ENCODE measurements at regions not wholly inside any gene's neighbourhood (a gene's known extent, or its start where the extent isn't known, plus 50 kb on each side); places are given as distances from the start of the nearest gene placed in this dataset.

DNA sequence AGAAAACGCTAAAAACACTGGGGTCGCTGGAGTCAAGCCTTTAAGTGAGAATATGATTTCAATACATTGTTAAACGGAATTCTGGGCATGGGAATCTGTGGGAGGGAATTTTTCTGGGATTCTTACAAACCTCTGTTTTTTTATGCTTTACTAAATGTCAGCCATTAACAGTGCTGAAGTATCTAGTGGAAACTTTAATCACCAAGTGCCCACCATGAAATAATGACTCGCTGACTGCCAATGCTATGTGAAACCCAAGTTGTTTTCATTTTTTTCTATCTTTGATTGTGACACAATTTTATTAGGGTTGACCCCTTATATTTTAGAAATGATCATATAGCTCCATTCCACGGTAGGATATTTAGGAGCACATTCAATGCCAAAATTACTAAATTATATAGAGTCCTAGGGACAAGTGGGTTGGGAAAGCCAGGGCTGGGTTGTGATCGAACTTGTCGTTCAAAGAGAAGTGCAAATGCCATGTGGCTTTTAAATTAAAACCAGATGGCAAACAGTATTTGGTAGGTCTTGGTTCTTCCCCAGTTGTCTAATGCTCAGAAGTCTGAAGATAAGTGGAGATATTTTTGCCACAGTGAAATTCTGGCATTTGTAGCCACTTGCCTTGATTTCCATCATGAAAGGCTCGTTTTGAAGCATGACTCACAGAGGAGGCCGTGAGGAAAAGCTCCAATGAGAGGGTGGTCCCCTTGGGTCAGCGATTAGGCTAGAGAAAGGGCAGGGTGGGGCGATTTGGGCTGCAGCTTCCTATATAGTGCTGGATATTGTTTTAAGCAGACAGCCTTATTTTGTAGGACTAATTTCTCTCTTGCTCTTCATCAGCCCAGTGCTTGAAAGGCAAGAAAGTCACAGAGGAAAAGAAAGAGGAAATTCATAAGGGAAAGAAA, 254.4 kb upstream of the JAG1 start:
- Mint-ChIP-seq H3K9me3 (peaks cover 2 to 7% of the 10 kb centered on the region in 2 donors), H3K4me1 (ENCODE audit: low read depth in 2 of 2) (no peaks in the 10 kb centered on the region)

DNA sequence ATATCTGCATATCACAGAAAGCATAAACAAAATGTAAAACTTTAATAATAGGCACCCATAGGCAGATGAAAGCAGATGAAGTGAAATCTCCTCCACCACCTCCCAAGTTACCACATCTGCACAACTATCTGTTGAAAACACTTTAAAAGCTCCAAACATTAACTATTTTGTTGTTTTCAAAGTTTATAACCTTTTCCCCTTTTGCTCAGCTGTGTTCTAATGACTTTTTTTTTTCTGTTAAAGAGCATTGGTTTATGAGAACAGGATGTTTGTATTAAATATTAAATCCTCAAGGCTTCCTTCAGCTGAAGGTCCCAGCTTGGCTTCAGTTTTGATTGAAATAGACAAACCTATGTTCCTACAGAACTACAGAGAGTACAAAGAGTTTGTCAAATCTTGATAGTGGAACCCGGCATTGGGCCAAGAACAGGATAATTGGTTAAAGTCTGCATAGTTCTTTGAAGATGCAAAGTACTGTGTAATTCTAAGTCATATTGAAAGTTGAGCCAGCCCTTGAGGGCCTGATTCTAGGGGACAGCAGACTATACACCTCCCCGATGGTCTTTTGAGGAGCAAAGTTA, 255.1 kb upstream of the JAG1 start:
- H3K27me3 Mint-ChIP-seq = no peaks in the 10 kb centered on the region
- ATAC-seq (replicated peaks) = no peak
- peaks cover 2 to 7% of the 10 kb centered on the region in 2 donors for H3K9me3 Mint-ChIP-seq
- no peak overlapping the region for H3K4me3 Mint-ChIP-seq
- no peaks in the 10 kb centered on the region for H3K36me3 Mint-ChIP-seq (ENCODE audit: insufficient read depth)
- no peaks in the 10 kb centered on the region for H3K4me1 Mint-ChIP-seq (ENCODE audit: low read depth in 2 of 2)
- DNase-seq = no peak
- no peak overlapping the region for H3K27ac Mint-ChIP-seq

More for the DNA sequence above, 254.4 kb upstream of the JAG1 start:
- Mint-ChIP-seq H3K36me3 (ENCODE audit: insufficient read depth) (no peaks in the 10 kb centered on the region), H3K27me3 (no peaks in the 10 kb centered on the region), H3K27ac (no peak overlapping the region), H3K4me3 (no peak overlapping the region)
- ATAC-seq (replicated peaks) (no peak), DNase-seq (no peak)

DNA sequence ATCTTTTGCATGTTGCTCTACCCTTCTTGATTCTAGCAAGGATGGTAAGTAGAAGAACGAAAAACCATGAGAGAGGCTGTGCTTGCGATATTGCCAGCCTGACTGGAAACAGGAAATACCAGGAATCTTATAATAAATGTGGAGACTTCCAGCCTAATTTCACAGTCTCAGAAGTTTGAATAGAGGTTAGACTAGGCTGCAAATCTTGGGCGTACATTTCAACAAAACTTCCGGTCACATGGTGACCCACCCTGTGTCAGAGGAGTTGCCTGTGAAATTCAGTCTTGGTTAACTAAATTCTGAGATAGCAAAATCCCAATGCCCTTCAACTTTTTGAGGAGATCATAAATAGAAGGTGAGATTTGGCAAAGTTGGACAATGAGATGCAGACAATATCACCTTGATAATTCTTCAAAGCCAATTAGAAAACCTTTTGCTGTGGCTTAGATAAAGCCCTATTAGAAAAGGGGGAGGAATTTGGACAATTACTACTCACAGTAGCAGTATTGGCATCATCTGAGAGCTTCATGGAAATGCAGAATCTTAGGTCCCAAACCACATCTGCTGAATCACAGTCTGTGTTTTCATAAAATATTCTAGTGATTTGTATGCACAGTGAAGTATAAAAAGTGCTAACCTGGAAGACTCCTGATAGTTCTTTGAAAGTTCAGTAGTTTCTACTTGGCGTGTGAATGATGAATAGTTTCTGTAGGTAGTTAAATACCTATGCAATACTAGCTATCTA, 262.0 kb upstream of the JAG1 start:
- DNase-seq = no peak
- H3K9me3 Mint-ChIP-seq = peaks cover 7 to 25% of the 10 kb centered on the region in 2 donors
- no peaks in the 10 kb centered on the region for H3K4me1 Mint-ChIP-seq (ENCODE audit: low read depth in 2 of 2)
- H3K27ac Mint-ChIP-seq = no peak overlapping the region
- H3K27me3 Mint-ChIP-seq = no peaks in the 10 kb centered on the region
- H3K36me3 Mint-ChIP-seq (ENCODE audit: insufficient read depth) = no peaks in the 10 kb centered on the region
- no peak for ATAC-seq (replicated peaks)
- H3K4me3 Mint-ChIP-seq = no peak overlapping the region

- no peak for ATAC-seq (replicated peaks)
- Mint-ChIP-seq H3K9me3 (peaks cover 11 to 26% of the 10 kb centered on the region in 2 donors), H3K27ac (no peak overlapping the region), H3K36me3 (ENCODE audit: insufficient read depth) (no peaks in the 10 kb centered on the region), H3K4me3 (no peak overlapping the region), H3K27me3 (no peaks in the 10 kb centered on the region), H3K4me1 (ENCODE audit: low read depth in 2 of 2) (no peaks in the 10 kb centered on the region)
- DNase-seq = no peak
Measured at GRCh38 chr20:10936786-10937185, 263.0 kb upstream of the JAG1 start.

DNA sequence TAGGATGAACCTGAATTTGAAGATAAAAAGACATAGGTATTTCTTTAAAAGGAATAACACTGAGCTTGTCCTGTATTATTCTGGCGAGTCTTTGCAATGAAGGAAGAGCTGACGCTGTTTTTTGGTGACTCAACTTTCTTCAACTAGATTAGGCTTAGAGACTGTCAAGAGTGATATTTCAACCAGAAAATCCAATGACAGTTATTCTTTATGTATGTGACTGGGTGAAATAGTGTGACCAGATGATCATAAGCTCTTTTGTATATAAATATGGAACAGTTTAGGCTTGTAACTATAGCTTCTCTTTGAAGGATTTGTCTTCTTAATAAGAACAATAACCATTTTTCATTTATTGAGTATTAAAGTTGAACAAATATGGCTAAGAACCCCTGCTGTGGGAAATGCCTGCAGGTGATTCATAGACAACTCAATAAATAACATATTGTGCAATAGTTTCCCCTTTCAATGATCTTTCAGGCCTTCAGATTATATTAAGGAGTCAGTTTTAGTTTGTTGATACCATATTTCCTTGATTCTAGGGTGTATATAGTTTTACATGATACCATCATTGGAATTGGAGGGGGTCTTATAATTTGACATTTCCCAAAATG, 265.6 kb upstream of the JAG1 start:
- ATAC-seq (replicated peaks) = no peak
- Mint-ChIP-seq H3K4me3 (no peak overlapping the region), H3K36me3 (ENCODE audit: insufficient read depth) (no peaks in the 10 kb centered on the region), H3K4me1 (ENCODE audit: low read depth in 2 of 2) (no peaks in the 10 kb centered on the region), H3K27ac (no peak overlapping the region), H3K9me3 (peaks cover 12 to 34% of the 10 kb centered on the region in 2 donors), H3K27me3 (no peaks in the 10 kb centered on the region)
- no peak for DNase-seq

DNA sequence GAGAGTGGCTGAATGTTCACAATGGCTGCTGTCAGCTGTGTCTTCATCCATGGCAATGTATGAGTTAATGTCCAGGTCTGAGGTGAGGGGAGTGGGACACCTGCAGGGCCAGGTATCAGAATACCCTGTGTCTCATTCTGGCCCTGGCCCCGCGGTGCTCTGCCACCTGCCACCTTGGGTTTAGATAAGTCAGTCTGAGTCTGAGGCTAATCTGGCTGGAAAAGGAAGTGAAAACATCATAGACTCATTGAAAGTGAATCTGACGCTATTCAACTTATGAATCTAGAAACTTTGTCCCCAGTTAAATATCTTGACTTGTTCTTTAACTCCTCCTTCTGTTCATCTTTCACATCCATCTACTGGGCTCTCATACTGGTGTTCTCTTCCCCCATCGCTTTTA, 267.1 kb upstream of the JAG1 start:
- Mint-ChIP-seq H3K4me1 (ENCODE audit: low read depth in 2 of 2) (no peaks in the 10 kb centered on the region), H3K27me3 (no peaks in the 10 kb centered on the region), H3K4me3 (no peak overlapping the region), H3K9me3 (peaks cover 9 to 27% of the 10 kb centered on the region in 2 donors), H3K36me3 (ENCODE audit: insufficient read depth) (no peaks in the 10 kb centered on the region), H3K27ac (no peak overlapping the region)
- ATAC-seq (replicated peaks) (no peak), DNase-seq (no peak)

DNA sequence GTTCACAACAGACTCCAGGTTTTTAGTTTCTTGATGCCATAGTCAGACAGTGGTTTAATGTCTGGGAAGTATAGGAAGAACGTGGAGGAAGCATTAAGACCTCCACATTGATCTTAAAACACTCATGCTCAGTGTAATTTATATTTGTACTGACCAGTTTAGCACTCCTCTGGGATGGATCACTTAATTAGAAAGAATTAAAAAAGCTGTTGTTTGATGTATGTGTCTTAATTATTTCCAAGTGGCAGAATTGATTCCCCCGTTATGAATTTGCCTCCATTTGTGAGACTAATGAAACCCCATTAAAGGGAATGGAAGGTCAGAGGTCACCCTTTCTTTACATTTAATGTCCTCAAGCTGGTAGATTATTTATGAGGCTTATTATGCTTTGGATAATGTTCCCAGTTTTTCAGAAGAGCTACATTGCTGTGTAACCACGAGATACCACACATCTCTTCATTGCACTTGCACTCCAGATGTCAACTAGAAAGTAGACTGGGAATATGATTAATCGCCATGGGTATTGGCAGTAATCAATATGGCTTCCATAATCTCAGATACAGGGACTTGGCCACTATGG, 270.0 kb upstream of the JAG1 start:
- Mint-ChIP-seq H3K27ac (no peak overlapping the region), H3K4me3 (no peak overlapping the region), H3K4me1 (ENCODE audit: low read depth in 2 of 2) (no peaks in the 10 kb centered on the region), H3K9me3 (peaks cover 6 to 16% of the 10 kb centered on the region in 2 donors), H3K36me3 (ENCODE audit: insufficient read depth) (no peaks in the 10 kb centered on the region), H3K27me3 (no peaks in the 10 kb centered on the region)
- ATAC-seq (replicated peaks) (no peak), DNase-seq (no peak)

DNA sequence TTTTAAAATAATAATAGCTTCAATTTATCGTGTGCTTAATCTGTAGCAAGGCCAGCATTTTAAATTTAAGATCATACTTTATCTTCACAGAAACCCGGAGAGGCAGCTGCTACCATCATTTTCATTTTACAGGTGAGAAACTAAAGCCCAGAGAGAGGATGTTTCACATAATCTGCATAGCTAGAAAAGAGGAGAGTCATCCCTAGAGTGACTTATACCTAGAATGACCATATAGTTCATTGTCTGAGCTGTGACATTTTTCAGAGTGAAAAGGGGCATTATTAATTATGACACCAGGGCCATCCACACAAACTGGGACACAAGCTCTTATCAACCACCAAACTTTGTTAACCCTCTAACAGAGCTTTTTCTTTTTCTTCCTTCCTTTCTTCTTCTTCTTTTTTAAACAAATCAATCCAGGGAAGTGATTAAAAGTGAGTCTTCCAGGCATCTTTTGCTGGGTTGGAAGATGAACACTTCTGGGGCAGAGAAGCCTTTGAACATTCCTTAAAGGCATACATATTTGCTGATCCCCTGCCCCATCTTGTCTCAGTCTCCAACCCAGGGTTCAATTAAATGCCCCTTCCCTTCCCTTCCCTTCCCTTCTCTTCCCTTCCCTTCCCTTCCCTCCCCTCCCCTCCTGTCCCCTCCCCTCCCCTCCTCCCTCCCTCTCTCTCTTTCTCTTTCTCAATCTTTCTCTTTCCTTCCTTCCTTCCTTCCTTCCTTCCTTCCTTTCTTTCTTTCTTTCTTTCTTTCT, 272.5 kb upstream of the JAG1 start:
- Mint-ChIP-seq H3K9me3 (peaks cover 8 to 12% of the 10 kb centered on the region in 2 donors), H3K27me3 (no peaks in the 10 kb centered on the region), H3K27ac (no peak overlapping the region), H3K36me3 (ENCODE audit: insufficient read depth) (no peaks in the 10 kb centered on the region), H3K4me1 (ENCODE audit: low read depth in 2 of 2) (no peaks in the 10 kb centered on the region), H3K4me3 (no peak overlapping the region)
- ATAC-seq (replicated peaks) = no peak
- no peak for DNase-seq

DNA sequence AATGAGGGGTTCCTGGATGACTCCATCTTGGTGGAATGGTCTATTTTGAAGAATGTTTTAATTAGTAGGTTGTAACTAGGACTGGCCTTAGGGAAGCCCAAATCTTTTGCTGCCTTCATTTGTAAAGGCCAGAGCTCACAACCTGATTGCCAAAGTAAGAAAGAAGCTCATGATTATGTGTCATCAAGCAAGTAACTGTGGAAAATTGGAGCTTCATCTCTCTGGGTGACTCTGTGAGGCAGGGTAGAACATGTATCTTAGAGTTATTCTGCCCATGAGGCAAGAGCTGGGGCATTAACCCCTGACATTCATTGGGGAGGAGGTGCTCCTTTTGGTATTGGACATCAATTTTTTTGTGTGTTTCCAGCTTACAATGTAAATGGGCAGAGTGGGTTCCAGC, 273.9 kb upstream of the JAG1 start:
- H3K4me1 Mint-ChIP-seq (ENCODE audit: low read depth in 2 of 2) = no peaks in the 10 kb centered on the region
- H3K9me3 Mint-ChIP-seq = peaks cover 1 to 5% of the 10 kb centered on the region in 2 donors
- H3K27ac Mint-ChIP-seq = no peak overlapping the region
- H3K27me3 Mint-ChIP-seq = no peaks in the 10 kb centered on the region
- DNase-seq = no peak
- ATAC-seq (replicated peaks) = no peak
- no peak overlapping the region for H3K4me3 Mint-ChIP-seq
- no peaks in the 10 kb centered on the region for H3K36me3 Mint-ChIP-seq (ENCODE audit: insufficient read depth)

DNA sequence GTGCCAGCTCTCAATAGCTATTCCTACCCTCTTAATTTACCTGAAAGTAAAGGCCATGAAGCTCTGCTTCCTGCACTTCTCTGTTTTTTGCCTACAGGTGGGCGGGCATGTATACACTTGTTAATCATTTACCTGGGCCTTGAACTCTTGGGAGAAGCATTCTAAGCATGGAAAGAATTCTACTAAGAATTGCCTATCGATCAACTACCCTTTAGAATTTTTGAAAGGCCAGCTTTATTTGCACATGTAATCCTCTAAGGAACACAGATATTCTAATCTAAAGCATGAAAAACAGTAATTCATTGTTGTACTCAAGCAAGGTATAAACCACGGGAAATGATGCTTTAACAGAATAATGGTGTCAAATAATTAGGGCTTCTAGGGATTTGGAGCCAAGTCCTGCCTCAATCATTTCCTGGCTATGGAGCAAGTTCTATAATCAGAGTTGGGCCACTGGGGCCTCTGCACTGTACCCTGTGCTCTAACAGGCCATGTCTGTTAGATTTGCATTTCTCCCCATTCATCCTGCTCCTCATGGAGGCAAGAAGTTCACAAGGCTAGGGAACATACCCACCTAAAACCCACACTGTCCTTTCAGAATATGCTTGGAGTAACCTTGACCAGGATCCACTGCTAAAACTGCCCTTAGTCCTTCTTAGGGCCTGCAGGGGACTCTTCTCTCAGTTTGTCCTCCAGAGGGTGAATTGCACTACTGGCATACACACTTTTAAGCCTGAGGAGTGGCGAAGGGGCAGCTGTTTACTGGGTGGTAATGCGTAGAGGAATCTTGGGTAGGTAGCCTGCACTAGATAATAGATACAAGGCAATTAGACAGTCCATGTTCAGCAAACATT, 276.4 kb upstream of the JAG1 start:
- DNase-seq (no peak), ATAC-seq (replicated peaks) (no peak)
- Mint-ChIP-seq H3K27ac (no peak overlapping the region), H3K4me3 (no peak overlapping the region), H3K27me3 (no peaks in the 10 kb centered on the region), H3K36me3 (ENCODE audit: insufficient read depth) (no peaks in the 10 kb centered on the region), H3K9me3 (peaks cover 0 to 2% of the 10 kb centered on the region in 2 donors), H3K4me1 (ENCODE audit: low read depth in 2 of 2) (no peaks in the 10 kb centered on the region)

DNA sequence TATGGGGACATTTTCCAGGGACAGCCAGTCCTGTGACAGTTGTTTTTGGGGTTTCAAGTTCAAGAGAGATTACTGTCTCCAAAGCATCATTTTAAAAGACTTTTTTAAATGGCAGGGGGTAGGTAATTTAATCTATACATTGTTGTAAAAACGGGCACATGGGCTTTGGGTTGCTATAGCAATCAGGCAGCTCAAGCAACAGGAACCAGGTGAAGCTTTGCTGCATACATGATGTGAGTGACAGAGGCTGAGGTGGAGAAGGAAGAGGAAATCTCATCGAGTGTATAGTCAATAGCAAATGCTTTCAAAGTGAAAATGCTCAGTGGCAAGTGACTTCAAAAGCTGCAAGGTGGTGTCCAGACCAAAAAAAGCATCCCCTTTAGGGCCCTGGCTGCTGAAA, 277.4 kb upstream of the JAG1 start:
- no peak for DNase-seq

DNA sequence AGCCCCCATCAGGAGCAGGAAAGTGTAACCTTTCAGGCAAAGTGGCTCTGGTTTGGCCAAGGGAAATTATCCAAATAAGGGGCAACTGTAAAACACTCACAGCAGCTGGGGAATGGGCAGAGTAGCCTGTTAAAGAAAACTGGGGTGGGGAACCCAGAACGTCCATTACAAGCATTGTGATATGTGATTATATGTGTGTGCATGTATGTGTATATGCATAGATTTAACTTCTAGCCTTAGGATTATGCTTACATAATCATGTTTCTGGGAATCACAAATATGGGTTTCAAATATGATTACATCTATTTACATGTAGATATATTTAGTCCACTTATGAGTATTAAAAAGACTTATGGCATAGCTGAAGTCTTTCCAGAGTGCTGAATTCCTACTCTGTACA, 278.1 kb upstream of the JAG1 start:
- no peak overlapping the region for H3K27ac Mint-ChIP-seq

More for the DNA sequence above, 277.4 kb upstream of the JAG1 start:
- Mint-ChIP-seq H3K4me1 (ENCODE audit: low read depth in 2 of 2) (no peaks in the 10 kb centered on the region), H3K36me3 (ENCODE audit: insufficient read depth) (no peaks in the 10 kb centered on the region), H3K27me3 (no peaks in the 10 kb centered on the region), H3K9me3 (peaks cover 0 to 2% of the 10 kb centered on the region in 2 donors), H3K4me3 (no peak overlapping the region), H3K27ac (no peak overlapping the region)
- ATAC-seq (replicated peaks) = no peak

More for the DNA sequence above, 278.1 kb upstream of the JAG1 start:
- Mint-ChIP-seq H3K4me3 (no peak overlapping the region), H3K36me3 (ENCODE audit: insufficient read depth) (no peaks in the 10 kb centered on the region), H3K9me3 (peaks cover 0 to 2% of the 10 kb centered on the region in 2 donors), H3K27me3 (no peaks in the 10 kb centered on the region), H3K4me1 (ENCODE audit: low read depth in 2 of 2) (no peaks in the 10 kb centered on the region)
- ATAC-seq (replicated peaks) (no peak), DNase-seq (no peak)

Data from effector memory CD8-positive, alpha-beta T cell (primary cell).